ENCODE measurements at regions not wholly inside any gene's neighbourhood (a gene's known extent, or its start where the extent isn't known, plus 50 kb on each side); places are given as distances from the start of the nearest gene placed in this dataset.

DNA sequence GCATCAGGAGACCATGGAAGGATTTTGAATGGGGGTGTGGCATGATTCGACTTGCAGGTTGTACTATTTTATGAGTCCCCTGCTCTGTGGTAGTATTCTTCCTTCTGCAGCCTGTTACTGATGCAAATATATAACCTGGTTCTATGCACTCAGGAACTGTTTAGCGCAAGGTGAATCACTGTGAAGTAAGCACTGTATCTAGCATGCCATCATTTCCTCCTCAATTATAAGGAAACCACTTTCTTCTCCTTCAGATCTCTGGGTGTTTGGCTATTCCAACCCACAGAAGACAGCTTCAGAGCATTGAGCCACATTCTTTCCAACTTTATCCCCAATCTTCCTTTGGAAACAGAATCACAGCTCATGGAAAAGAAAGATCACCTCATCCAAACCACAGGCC, 176.7 kb downstream of the DIPK2A start:
- FAIRE-seq (no peak), DNase-seq (ENCODE audit: insufficient read length) (no peak)
- no peak for TF ChIP-seq POLR2AphosphoS5 (IDR thresholded peaks at IDR 0.05; ENCODE audit: low read depth, low read length)
- no peak for TF ChIP-seq POLR2A (IDR thresholded peaks at IDR 0.05; ENCODE audit: low read depth, low read length)
- TF ChIP-seq TAF1 (IDR thresholded peaks at IDR 0.05; ENCODE audit: borderline replicate concordance, low read depth, low read length), result no peak

DNA sequence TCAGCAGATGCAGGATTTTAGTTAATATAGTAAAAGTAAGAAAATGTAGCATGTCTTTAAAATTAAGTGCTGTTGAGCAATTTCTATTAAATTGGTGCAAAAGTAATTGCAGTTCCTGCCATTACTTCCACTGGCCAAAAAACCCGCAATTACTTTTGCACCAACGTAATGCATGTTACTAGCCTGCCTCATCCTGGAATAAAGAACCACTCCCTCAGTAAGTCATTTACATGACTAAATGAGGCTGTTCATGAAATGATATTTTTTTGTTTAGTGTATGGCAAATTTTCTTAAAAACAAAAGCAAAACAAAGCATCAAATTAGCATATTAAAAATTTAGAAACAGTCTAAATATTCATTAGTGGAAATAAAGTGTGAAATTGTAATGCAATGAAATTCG, 180.4 kb downstream of the DIPK2A start:
- FAIRE-seq, result no peak
- no peak for DNase-seq (ENCODE audit: insufficient read length)
- TF ChIP-seq POLR2AphosphoS5 (IDR thresholded peaks at IDR 0.05; ENCODE audit: low read depth, low read length) (no peak), POLR2A (IDR thresholded peaks at IDR 0.05; ENCODE audit: low read depth, low read length) (no peak), TAF1 (IDR thresholded peaks at IDR 0.05; ENCODE audit: borderline replicate concordance, low read depth, low read length) (no peak)

DNA sequence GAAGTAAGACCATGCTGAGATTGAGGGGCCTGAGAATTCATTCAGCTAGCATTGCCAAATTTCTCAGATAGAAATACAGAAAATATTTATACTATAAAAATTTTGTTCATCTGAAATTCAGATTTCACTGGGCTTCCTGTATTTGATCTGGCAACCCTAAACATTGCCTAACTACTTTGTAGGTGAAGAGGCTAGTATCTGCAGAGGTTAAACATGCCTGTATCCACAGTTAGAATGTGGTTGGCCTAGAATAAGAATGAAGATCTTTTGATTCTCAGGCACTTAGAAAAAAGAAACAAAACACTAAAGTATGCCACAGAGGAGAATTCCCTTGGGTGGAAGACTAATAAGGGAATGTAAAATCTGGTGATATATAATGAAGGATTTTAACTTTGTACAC, 189.0 kb downstream of the DIPK2A start:
- no peak for TF ChIP-seq TAF1 (IDR thresholded peaks at IDR 0.05; ENCODE audit: borderline replicate concordance, low read depth, low read length)
- FAIRE-seq (no peak), DNase-seq (ENCODE audit: insufficient read length) (no peak)

DNA sequence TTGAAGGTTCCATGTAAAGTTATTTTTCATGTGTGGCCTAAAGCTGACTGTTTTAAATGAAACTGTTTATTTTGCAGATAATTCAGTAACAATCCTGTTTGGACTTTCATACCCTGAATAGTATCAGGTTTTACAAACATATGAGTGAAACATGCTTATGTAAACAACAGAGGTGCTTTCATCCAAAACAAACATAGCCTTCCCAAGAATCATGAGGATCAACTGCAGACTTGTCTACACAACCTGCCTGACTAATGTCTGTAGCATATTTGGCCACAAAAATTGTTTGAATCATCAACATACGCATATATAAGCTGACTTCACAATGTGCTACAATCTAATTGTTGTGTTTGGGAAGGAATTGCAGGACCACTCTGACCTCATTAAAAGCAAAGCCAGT, 190.4 kb downstream of the DIPK2A start:
- TF ChIP-seq POLR2A (IDR thresholded peaks at IDR 0.05; ENCODE audit: low read depth, low read length), result no peak
- no peak for TF ChIP-seq POLR2AphosphoS5 (IDR thresholded peaks at IDR 0.05; ENCODE audit: low read depth, low read length)
- TF ChIP-seq TAF1 (IDR thresholded peaks at IDR 0.05; ENCODE audit: borderline replicate concordance, low read depth, low read length), result no peak
- FAIRE-seq (no peak), DNase-seq (ENCODE audit: insufficient read length) (no peak)

DNA sequence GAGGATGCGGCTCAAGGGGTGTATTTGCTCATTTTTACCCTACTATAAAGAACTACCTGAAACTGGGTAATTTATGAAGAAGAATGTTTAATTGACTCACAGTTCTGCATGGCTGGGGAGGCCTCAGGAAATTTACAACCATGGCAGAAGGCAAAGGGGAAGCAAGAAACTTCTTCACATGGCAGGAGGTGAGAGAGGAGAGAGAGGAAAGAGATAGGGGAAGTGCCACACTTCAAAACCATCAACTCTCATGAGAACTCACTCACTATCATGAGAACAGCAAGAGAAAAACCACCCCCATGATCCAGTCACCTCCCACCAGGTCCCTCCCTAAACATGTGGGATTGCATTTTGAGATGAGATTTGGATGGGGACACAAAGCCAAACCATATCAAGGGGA, 192.7 kb downstream of the DIPK2A start:
- no peak for DNase-seq (ENCODE audit: insufficient read length)
- TF ChIP-seq POLR2AphosphoS5 (IDR thresholded peaks at IDR 0.05; ENCODE audit: low read depth, low read length) (no peak), POLR2A (IDR thresholded peaks at IDR 0.05; ENCODE audit: low read depth, low read length) (no peak), TAF1 (IDR thresholded peaks at IDR 0.05; ENCODE audit: borderline replicate concordance, low read depth, low read length) (no peak)

DNA sequence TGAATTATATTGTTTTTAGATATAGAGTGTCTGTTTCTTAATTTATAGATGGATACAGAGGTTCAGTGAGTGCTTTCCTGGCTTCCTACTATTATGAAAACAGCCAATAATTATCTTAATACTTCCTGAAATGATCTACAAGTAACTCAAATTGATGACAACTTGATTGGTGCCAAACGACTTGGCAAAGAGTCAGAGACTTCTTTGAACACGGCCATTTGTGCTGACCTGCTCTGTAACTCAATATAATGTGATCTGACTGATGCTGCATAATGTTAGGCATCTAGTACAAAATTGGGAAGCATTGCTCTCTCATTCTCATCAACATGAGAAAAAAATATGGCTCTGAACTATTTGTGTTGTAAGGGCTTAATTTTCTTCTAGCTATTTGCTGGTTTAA, 193.9 kb downstream of the DIPK2A start:
- no peak for DNase-seq (ENCODE audit: insufficient read length)
- TF ChIP-seq POLR2AphosphoS5 (IDR thresholded peaks at IDR 0.05; ENCODE audit: low read depth, low read length) (no peak), TAF1 (IDR thresholded peaks at IDR 0.05; ENCODE audit: borderline replicate concordance, low read depth, low read length) (no peak)
- FAIRE-seq, result no peak

More for the DNA sequence above, 192.7 kb downstream of the DIPK2A start:
- FAIRE-seq, result peak; percentile 21

DNA sequence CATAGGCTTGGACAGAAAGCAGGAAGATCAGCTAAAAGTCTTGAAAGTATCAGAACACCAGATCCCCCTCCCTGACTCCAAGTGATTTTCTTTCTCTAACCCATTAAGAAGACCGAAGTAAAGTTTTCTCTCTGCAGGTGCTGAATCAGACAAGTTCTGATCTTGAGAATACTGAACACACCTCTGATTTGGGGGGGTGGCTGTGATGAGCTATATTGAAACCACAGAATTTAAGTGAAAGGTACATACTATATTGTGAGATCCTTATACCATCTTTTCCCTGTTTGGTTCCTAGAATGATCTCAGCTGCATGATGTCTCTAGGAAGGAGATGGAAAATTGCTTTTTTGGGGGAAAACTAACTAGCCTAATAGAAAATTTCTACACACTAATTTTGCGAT, 196.0 kb downstream of the DIPK2A start:
- TF ChIP-seq POLR2A (IDR thresholded peaks at IDR 0.05; ENCODE audit: low read depth, low read length), result no peak
- FAIRE-seq (no peak), DNase-seq (ENCODE audit: insufficient read length) (no peak)

DNA sequence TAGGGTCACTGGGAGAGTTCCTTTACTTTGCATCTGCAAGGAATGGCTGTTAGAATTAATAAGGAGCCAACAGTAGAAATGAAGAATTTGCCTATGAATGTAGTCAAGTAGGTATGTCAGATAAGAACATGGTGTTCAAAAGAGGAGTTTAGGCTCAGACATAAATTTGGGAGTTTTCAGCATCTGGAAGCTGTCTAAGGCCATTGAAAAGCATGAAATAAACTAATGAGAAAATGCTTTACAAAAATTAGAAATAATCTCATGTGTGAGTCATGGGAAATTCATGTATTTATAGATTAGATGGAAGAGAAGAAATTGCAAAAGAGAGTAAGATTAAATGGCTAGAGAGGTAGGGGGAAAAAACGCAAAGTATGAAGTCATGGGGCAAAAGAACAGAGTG, 201.9 kb downstream of the DIPK2A start:
- TF ChIP-seq POLR2AphosphoS5 (IDR thresholded peaks at IDR 0.05; ENCODE audit: low read depth, low read length), result no peak
- TF ChIP-seq POLR2A (IDR thresholded peaks at IDR 0.05; ENCODE audit: low read depth, low read length), result no peak
- no peak for TF ChIP-seq TAF1 (IDR thresholded peaks at IDR 0.05; ENCODE audit: borderline replicate concordance, low read depth, low read length)
- FAIRE-seq, result no peak
- no peak for DNase-seq (ENCODE audit: insufficient read length)

DNA sequence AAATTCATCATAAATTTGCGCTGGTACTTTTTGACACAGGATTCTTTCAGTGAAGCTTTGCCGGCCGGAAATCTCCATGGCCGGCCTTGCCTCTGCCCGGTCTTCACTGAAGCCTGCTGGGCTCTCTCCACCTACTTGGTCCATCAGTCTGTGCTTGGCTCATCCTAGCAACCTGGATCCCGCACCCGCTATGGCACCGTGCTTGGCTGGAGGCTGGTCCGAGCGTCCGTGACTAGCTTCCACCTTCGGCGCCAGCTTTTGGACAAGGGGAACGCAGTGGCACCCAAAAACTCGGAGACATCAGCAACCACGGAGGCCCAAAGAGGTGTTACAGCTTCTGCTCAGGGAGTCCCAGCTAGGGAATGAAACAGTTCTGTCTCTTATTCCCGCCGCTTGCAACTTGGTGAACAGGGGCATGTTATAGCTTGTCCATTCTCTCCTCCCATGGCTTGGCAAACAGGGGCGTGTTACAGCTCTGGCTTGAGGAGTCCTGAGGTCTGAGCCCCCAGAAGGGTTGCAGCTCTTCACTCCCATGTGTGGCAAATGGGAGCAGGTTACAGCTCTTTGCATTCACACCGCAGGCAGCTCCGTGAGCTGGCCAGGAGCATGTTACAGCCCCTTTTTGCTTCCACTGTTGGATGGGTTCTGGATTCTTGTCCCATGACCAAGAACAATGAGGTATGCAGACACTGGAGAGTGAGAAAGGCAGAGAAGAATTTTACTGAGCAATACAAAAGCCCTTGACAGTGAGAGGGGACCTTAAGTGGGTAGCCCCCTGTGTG, 204.2 kb downstream of the DIPK2A start:
- FAIRE-seq (no peak), DNase-seq (ENCODE audit: insufficient read length) (no peak)
- no peak for TF ChIP-seq POLR2AphosphoS5 (IDR thresholded peaks at IDR 0.05; ENCODE audit: low read depth, low read length)

DNA sequence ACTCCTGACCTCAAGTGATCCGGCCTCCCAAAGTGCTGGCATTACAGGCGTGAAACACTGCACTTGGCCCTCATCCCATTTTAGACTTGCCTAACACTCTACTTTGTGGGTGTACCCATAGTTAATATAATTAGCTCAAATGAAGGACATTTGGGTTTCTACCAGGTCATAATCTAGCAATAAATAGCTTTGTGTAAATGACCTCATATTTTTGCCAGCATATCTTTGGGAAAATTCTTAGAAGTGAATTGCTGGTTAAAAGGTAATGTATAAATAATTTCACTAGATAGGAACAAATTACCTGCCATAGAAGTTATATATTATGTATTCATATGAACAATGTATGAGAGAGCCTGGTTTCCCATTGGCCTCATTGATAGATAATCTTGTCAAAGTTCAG, 206.0 kb downstream of the DIPK2A start:
- DNase-seq (ENCODE audit: insufficient read length) (no peak), FAIRE-seq (no peak)
- TF ChIP-seq POLR2AphosphoS5 (IDR thresholded peaks at IDR 0.05; ENCODE audit: low read depth, low read length), result no peak
- TF ChIP-seq TAF1 (IDR thresholded peaks at IDR 0.05; ENCODE audit: borderline replicate concordance, low read depth, low read length), result no peak
- no peak for TF ChIP-seq POLR2A (IDR thresholded peaks at IDR 0.05; ENCODE audit: low read depth, low read length)

DNA sequence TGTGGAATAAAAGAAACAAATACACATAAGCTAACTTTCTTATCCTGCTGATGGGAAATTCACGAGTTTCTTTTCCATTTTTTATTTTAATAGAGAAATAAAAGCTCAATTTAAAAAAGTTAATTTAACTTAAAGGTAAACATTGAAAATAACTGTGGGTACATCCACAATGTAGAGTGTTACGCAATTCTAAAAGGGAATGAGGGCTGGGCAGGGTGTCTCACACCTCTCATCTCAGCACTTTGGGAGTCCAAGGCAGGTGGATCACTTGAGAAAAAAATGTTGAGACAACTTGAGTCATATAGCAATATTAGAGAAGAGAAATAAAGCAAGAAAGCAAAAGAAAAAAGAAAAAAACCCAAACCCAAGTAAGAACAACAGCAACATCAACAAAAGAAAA, 207.0 kb downstream of the DIPK2A start:
- FAIRE-seq (no peak), DNase-seq (ENCODE audit: insufficient read length) (no peak)
- TF ChIP-seq TAF1 (IDR thresholded peaks at IDR 0.05; ENCODE audit: borderline replicate concordance, low read depth, low read length), result no peak
- no peak for TF ChIP-seq POLR2A (IDR thresholded peaks at IDR 0.05; ENCODE audit: low read depth, low read length)
- no peak for TF ChIP-seq POLR2AphosphoS5 (IDR thresholded peaks at IDR 0.05; ENCODE audit: low read depth, low read length)

DNA sequence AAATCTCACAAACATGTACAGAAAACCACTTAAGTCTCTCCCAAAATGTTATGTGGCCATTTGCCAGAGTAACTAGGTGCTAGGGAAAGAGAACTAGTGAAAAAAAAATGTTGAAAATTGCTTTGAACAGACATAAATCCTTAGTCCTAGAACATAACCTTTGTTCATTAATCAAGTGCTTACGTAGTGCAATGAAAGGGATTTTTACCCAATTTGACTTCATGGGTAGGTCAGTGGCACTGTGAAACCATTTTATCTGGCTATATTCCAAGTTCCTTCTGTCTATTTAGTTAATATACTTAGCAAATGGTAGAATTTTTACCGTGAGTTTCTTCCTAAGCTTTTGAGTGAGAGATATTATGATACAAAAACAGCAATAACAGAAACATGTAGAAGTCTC, 209.4 kb downstream of the DIPK2A start:
- no peak for TF ChIP-seq POLR2AphosphoS5 (IDR thresholded peaks at IDR 0.05; ENCODE audit: low read depth, low read length)
- no peak for TF ChIP-seq TAF1 (IDR thresholded peaks at IDR 0.05; ENCODE audit: borderline replicate concordance, low read depth, low read length)
- no peak for TF ChIP-seq POLR2A (IDR thresholded peaks at IDR 0.05; ENCODE audit: low read depth, low read length)
- no peak for FAIRE-seq
- no peak for DNase-seq (ENCODE audit: insufficient read length)

DNA sequence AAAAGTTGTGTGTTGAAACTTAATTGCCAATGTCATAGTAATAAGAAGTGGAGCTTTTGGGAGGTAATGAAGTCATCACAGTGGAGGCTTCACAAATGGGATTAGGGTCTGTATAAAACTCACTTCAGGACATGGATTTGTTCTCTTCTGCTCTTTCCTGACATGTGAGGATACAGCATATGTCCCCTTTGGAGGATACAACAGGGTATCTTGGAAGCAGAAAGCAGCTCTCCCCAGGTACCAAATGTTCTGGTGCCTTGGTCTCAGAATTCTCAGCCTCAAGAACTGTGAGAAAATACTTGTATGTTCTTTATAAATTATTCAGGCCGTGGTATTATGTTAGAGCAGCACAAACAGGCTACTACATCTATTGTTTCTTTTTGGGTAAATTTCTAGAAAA, 210.9 kb downstream of the DIPK2A start:
- no peak for FAIRE-seq
- no peak for DNase-seq (ENCODE audit: insufficient read length)
- TF ChIP-seq POLR2A (IDR thresholded peaks at IDR 0.05; ENCODE audit: low read depth, low read length) (no peak), TAF1 (IDR thresholded peaks at IDR 0.05; ENCODE audit: borderline replicate concordance, low read depth, low read length) (no peak), POLR2AphosphoS5 (IDR thresholded peaks at IDR 0.05; ENCODE audit: low read depth, low read length) (no peak)
